ENCODE measurements at regions not wholly inside any gene's neighbourhood (a gene's known extent, or its start where the extent isn't known, plus 50 kb on each side); places are given as distances from the start of the nearest gene placed in this dataset.
A peak's percentile ranks its signal among the peaks of the same experiment; 100 is the strongest.
"Not testable (repeated sequence)": the region's sequence is repeated elsewhere in the genome, so short reads cannot be mapped to it uniquely, and the experiment has no call there.

GRCh38 chr7:63555226-63555994 is 443.2 kb upstream of the ZNF722 start:
- H3K4me3 Mint-ChIP-seq; H3K4me1 Mint-ChIP-seq; H3K9me3 Mint-ChIP-seq; H3K36me3 Mint-ChIP-seq (ENCODE audit: low read depth); DNase-seq; H3K27me3 Mint-ChIP-seq; intact Hi-C loops (cut with micrococcal nuclease); H3K27ac Mint-ChIP-seq: not testable (repeated sequence)

GRCh38 chr7:63556223-63556622 is 442.4 kb upstream of the ZNF722 start:
- H3K9me3 Mint-ChIP-seq; DNase-seq; H3K4me1 Mint-ChIP-seq; H3K4me3 Mint-ChIP-seq; intact Hi-C loops (cut with micrococcal nuclease); H3K27ac Mint-ChIP-seq; H3K36me3 Mint-ChIP-seq (ENCODE audit: low read depth); H3K27me3 Mint-ChIP-seq: not testable (repeated sequence)

DNA sequence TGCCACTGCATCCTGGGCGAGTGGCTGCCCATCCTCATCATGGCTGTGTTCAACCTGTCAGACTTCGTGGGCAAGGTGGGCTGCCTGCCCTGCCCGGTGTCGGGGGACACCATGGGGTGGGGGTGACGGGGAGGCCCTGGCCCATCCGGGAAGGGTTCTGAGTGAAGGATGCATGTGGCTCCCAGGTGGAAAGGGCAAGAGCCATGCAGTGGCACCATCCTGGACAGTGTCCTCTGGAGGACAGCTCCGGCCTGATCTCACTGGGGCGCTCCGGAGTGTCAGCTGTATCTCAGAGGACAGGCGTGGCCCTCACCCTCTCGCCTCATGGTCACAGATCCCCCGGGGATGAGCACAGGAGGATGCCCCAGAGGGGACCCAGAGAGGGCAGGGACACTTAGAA is 439.6 kb upstream of the ZNF722 start:
- H3K27me3 Mint-ChIP-seq; H3K36me3 Mint-ChIP-seq (ENCODE audit: low read depth); H3K27ac Mint-ChIP-seq; intact Hi-C loops (cut with micrococcal nuclease); H3K4me3 Mint-ChIP-seq; H3K4me1 Mint-ChIP-seq; H3K9me3 Mint-ChIP-seq: not testable (repeated sequence)
- peak; percentile 6 for DNase-seq

DNA sequence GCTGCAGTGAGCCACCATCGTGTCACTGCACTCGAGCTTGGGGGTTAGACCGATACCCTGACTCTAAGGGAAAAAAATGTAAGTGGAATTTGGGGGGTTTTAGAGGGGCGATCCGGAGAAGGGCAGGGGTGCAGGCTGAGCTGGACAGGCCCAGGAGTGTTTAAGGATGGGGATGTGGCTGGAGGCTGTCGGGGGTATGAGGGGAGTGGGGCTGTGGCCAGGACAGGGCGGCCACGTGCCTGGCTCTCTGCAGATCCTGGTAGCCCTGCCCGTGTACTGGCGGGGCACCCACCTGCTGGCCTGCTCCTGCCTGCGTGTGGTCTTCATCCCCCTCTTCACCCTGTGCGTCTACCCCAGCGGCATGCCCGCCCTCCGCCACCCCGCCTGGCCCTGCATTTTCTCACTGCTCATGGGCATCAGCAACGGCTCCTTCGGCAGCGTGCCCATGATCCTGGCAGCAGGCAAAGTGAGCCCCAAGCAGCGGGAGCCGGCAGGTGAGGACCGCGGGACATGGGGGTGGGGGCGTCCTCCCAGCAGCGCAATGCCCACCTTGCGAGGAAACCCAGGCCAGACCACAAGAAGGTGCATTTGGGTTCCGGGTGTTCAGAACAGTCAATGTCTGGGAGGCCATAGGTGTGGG is 438.7 kb upstream of the ZNF722 start:
- intact Hi-C loops (cut with micrococcal nuclease); H3K36me3 Mint-ChIP-seq (ENCODE audit: low read depth); H3K27ac Mint-ChIP-seq; H3K4me1 Mint-ChIP-seq; H3K4me3 Mint-ChIP-seq; H3K9me3 Mint-ChIP-seq; H3K27me3 Mint-ChIP-seq: not testable (repeated sequence)
- peak; percentile 13 for DNase-seq

DNA sequence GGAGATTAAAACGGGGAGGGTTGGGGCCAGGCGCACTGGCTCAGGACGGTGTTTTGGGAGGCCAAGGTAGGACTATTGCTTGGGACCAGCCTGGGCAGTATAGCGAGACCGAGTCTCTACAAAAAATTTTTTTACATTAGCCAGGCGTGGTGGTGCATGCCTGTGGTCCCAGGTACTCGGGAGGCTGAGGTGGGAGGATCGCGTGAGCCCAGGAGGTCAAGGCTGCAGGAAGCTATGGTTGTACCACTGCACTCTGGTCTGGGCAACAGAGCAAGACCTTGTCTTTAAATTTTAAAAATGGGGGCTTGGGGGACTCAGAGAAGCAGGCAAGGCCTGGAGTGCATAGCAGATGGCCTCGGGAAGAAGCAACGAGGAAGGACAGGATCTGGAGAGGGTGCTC is 436.7 kb upstream of the ZNF722 start:
- DNase-seq: peak; percentile 14
- H3K27me3 Mint-ChIP-seq; H3K9me3 Mint-ChIP-seq; H3K4me1 Mint-ChIP-seq; H3K36me3 Mint-ChIP-seq (ENCODE audit: low read depth); H3K4me3 Mint-ChIP-seq; H3K27ac Mint-ChIP-seq; intact Hi-C loops (cut with micrococcal nuclease): not testable (repeated sequence)

DNA sequence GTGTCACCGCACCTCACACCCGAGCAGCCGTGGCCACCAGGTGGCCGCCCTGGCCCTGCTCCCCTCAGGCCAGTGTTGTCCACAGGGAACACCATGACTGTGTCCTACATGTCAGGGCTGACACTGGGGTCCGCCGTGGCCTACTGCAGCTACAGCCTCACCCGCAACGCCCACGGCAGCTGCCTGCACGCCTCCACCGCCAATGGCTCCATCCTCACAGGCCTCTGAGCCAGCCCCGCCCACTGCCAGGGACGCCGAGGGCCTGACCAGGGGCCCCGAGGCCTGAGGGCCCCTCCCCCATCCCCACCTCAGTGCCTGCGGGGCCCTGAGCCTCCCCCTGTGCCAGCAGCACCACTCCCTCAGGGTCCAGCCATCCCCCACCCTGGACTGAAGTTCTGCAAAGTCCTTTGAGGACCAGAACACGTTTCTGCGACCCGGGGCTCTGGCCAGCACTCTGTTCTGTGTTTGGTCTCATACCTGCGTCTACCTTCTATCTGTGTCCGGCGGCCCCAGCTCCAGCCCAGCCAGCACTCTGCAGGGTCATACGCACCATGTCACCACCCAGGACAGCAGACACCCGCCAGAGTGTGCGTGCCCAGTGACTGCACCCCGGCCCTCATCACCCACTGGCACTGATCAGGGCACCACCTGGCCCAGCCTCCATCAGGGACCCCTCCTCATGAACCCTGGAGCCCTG is 436.1 kb upstream of the ZNF722 start:
- H3K4me1 Mint-ChIP-seq; H3K27me3 Mint-ChIP-seq; H3K4me3 Mint-ChIP-seq; H3K27ac Mint-ChIP-seq; H3K9me3 Mint-ChIP-seq; intact Hi-C loops (cut with micrococcal nuclease); H3K36me3 Mint-ChIP-seq (ENCODE audit: low read depth): not testable (repeated sequence)
- peak; percentile 24 for DNase-seq

DNA sequence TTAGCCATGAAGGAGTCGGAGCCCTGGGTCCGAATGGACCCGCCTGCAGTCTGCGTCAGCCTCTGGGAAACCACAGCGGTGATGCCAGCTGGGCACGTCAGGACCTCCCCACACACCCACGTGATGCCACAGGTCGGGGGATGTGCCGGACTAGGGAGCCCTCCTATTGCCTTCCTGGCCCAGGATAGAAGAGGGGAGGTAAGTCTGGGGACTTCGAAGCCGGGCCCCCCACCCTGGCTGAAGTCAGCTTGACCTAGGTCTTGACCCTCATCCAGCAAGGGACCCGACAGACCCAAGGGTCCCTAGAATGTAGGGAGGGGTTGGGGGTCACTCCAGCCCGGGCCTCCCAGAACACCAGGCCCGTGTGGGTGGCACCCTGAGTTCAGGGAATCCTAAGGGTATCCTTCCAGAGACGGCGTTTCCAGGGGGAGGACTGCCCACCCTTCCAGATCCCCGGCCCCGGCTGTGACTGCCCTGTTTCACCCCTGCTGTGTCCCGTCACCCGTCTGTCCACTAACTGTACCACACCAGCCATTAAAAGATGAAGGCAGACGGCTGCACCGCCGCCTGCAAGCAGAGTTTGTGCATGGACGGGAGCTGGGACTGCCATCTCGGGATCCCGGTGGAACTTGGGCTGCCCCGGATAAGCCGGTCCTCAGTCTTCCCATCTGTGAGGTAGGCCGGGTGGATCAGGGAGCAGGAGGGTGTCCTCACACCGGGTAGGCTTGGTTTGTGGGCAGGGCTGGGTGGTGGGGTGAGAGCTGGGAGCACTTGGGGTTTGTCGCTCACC is 435.3 kb upstream of the ZNF722 start:
- H3K27me3 Mint-ChIP-seq; intact Hi-C loops (cut with micrococcal nuclease); H3K9me3 Mint-ChIP-seq; H3K4me1 Mint-ChIP-seq; H3K27ac Mint-ChIP-seq; H3K36me3 Mint-ChIP-seq (ENCODE audit: low read depth); H3K4me3 Mint-ChIP-seq: not testable (repeated sequence)
- DNase-seq: peak; percentile 28

DNA sequence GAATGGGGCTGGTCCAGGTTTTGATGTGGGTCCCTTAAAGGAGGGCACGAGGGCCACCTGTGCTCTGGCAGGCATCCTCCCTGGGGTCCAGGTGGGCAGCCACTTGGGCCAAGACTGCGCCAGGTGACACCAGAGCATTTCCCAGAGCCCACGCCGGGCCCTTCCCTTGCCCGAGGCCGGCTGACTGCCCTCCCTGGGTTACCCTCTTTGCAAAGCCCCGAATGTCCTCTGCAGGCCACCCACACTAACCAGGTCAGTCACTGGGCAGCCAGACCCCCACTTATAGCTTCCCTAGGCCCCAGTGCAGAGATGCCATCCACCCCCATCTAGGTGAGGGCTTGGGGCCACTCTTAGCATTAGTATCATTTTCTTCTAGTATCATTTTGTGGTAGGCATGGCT is 433.8 kb upstream of the ZNF722 start:
- H3K27me3 Mint-ChIP-seq; H3K36me3 Mint-ChIP-seq (ENCODE audit: low read depth); H3K4me1 Mint-ChIP-seq; intact Hi-C loops (cut with micrococcal nuclease); H3K4me3 Mint-ChIP-seq; H3K27ac Mint-ChIP-seq; H3K9me3 Mint-ChIP-seq: not testable (repeated sequence)
- DNase-seq: peak; percentile 6

DNA sequence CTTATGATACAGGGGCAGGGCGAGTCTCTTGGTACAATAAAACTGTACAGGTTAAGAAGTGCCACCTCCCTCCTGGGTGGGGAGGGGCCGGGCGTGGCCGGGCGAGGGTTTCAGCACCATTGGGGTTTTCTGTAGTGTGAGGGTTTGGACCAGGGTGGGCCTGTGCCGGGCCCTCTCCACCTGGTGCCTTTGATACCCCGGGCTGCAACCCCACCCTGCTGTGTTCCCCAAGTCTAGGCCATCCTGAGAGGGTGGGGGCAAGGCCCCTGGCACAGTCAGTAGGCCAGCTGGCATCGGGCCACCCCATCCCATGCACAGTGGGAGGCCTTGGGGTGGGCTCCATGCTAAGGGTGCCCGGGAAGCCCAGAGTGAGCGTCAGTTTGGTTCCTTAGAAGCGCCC is 431.8 kb upstream of the ZNF722 start:
- H3K9me3 Mint-ChIP-seq; intact Hi-C loops (cut with micrococcal nuclease); H3K27ac Mint-ChIP-seq; H3K4me1 Mint-ChIP-seq; H3K27me3 Mint-ChIP-seq; H3K36me3 Mint-ChIP-seq (ENCODE audit: low read depth); H3K4me3 Mint-ChIP-seq: not testable (repeated sequence)
- DNase-seq: peak; percentile 8

DNA sequence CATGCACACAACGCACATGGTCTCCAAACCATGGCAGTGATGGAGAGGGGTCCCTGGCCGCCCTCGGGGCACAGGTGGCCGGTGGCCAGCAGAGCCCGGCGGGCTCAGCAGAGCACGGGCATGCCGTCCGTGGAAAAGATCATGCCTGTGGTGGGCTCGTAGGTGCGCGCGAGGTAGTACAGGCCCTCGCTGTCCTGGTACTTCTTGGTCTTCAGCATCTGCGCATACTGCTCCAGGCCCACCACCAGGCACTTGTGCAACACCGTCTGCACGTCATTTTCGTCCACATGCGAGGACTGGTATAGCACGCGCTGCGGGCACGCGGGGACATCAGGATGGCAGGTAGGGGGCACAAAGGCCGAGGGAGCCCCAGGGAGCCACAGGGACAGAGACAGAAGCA is 431.0 kb upstream of the ZNF722 start:
- peak; percentile 15 for DNase-seq
- H3K27me3 Mint-ChIP-seq; H3K4me3 Mint-ChIP-seq; H3K4me1 Mint-ChIP-seq; H3K36me3 Mint-ChIP-seq (ENCODE audit: low read depth); intact Hi-C loops (cut with micrococcal nuclease); H3K9me3 Mint-ChIP-seq; H3K27ac Mint-ChIP-seq: not testable (repeated sequence)

- H3K9me3 Mint-ChIP-seq; H3K36me3 Mint-ChIP-seq (ENCODE audit: low read depth); H3K4me3 Mint-ChIP-seq: not testable (repeated sequence)
Observed at GRCh38 chr7:63568571-63569313, 429.9 kb upstream of the ZNF722 start.

GRCh38 chr7:63570386-63571115 is 428.1 kb upstream of the ZNF722 start:
- H3K36me3 Mint-ChIP-seq (ENCODE audit: low read depth); intact Hi-C loops (cut with micrococcal nuclease); DNase-seq; H3K9me3 Mint-ChIP-seq; H3K4me1 Mint-ChIP-seq; H3K4me3 Mint-ChIP-seq; H3K27ac Mint-ChIP-seq; H3K27me3 Mint-ChIP-seq: not testable (repeated sequence)

More at GRCh38 chr7:63568571-63569313, 429.9 kb upstream of the ZNF722 start:
- H3K27ac Mint-ChIP-seq; DNase-seq; intact Hi-C loops (cut with micrococcal nuclease); H3K27me3 Mint-ChIP-seq; H3K4me1 Mint-ChIP-seq: not testable (repeated sequence)

GRCh38 chr7:63572196-63572595 is 426.5 kb upstream of the ZNF722 start:
- H3K9me3 Mint-ChIP-seq; H3K4me1 Mint-ChIP-seq; H3K27ac Mint-ChIP-seq; DNase-seq; H3K4me3 Mint-ChIP-seq; intact Hi-C loops (cut with micrococcal nuclease); H3K36me3 Mint-ChIP-seq (ENCODE audit: low read depth); H3K27me3 Mint-ChIP-seq: not testable (repeated sequence)

All from activated CD4-positive, alpha-beta T cell treated with anti-CD3 and anti-CD28 coated beads, Interleukin-2, amount 10 ng/mL, durations not matched to agents 24 days and 14 days (primary cell).